Sigmoid colon (tissue), 4 donors: ENCODE measurements at regions not wholly inside any gene's neighbourhood (a gene's known extent, or its start where the extent isn't known, plus 50 kb on each side); places are given as distances from the start of the nearest gene placed in this dataset.

ENCODE experiments used
- EP300 ChIP-seq, 4 donors: sonication (generic); formaldehyde crosslinking; IDR thresholded peaks; one replicate each; pipeline ENCODE4 v1.6.1; 2017; ENCODE audit warnings: antibody characterized with exemption in 4 of 4
- TF ChIP-seq, protein P1 (sequence below), 4 experiments: fragments of 450-650 bp in 3 of 4; fragments of 200-600 bp in 1 of 4; IDR thresholded peaks; one replicate each; pipeline ENCODE4 v1.5.1; 2016 to 2019; ENCODE audit warnings: antibody characterized with exemption in 4 of 4, mild to moderate bottlenecking in 3 of 4, moderate library complexity in 2 of 4

DNA sequence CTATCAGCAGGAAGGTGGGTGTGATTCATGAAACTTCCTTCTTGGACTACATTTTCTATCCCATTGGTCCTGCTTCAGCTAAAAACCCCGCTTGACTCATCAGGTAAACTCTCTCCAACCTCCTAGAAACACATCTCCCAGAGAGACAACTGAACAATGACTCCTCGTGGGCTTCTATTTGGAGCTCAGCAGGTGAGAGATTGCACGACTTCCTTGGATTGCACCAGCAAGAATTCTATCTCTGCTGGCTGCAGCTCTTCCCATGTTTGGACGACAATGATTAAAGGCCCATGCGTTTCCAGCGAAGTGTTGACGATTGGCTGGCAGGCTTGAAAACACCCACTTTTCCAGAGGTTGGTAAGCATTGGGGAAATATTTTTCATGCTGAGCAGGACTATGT is 216.1 kb upstream of the NTM start:
- TF ChIP-seq, protein P1, sequence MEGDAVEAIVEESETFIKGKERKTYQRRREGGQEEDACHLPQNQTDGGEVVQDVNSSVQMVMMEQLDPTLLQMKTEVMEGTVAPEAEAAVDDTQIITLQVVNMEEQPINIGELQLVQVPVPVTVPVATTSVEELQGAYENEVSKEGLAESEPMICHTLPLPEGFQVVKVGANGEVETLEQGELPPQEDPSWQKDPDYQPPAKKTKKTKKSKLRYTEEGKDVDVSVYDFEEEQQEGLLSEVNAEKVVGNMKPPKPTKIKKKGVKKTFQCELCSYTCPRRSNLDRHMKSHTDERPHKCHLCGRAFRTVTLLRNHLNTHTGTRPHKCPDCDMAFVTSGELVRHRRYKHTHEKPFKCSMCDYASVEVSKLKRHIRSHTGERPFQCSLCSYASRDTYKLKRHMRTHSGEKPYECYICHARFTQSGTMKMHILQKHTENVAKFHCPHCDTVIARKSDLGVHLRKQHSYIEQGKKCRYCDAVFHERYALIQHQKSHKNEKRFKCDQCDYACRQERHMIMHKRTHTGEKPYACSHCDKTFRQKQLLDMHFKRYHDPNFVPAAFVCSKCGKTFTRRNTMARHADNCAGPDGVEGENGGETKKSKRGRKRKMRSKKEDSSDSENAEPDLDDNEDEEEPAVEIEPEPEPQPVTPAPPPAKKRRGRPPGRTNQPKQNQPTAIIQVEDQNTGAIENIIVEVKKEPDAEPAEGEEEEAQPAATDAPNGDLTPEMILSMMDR (IDR thresholded peaks at IDR 0.05): no peak
- TF ChIP-seq EP300 (IDR thresholded peaks at IDR 0.05): no peak
